HEK293T (cell line): ENCODE measurements at regions not wholly inside any gene's neighbourhood (a gene's known extent, or its start where the extent isn't known, plus 50 kb on each side); places are given as distances from the start of the nearest gene placed in this dataset.

ENCODE experiments used
- BHLHE40 ChIP-seq: fragments of 450-650 bp; IDR thresholded peaks from 2 replicates; pipeline ENCODE4 v1.6.1; 2016; ENCODE audit warnings: mild to moderate bottlenecking, moderate library complexity, borderline replicate concordance
- SP1 ChIP-seq: fragments of 450-650 bp; IDR thresholded peaks from 2 replicates; pipeline ENCODE4 v1.6.1; 2017
- SUZ12 ChIP-seq: fragments of 450-650 bp; IDR thresholded peaks from 2 replicates; pipeline ENCODE4 v1.6.1; 2016; ENCODE audit warnings: mild to moderate bottlenecking

GRCh38 chr4:17066236-17066635, 167.8 kb upstream of the LDB2 start:
- TF ChIP-seq SP1: no peak
- TF ChIP-seq BHLHE40: no peak
- no peak for TF ChIP-seq SUZ12
